GM19023 (cell line): ENCODE measurements at regions not wholly inside any gene's neighbourhood (a gene's known extent, or its start where the extent isn't known, plus 50 kb on each side); places are given as distances from the start of the nearest gene placed in this dataset.

ENCODE experiments used
- ATAC-seq: cut with Tn5 transposase; IDR thresholded peaks from one replicate; pipeline ENCODE4 v1.9.1; 2021; ENCODE audit warnings: mild to moderate bottlenecking, moderate library complexity; ENCODE audit not compliant: unreplicated experiment

GRCh38 chr6:138004430-138005287, 102.6 kb downstream of the PERP start:
- ATAC-seq = no peak

- ATAC-seq = no peak
Measured at GRCh38 chr6:138005846-138006245, 101.4 kb downstream of the PERP start.

DNA sequence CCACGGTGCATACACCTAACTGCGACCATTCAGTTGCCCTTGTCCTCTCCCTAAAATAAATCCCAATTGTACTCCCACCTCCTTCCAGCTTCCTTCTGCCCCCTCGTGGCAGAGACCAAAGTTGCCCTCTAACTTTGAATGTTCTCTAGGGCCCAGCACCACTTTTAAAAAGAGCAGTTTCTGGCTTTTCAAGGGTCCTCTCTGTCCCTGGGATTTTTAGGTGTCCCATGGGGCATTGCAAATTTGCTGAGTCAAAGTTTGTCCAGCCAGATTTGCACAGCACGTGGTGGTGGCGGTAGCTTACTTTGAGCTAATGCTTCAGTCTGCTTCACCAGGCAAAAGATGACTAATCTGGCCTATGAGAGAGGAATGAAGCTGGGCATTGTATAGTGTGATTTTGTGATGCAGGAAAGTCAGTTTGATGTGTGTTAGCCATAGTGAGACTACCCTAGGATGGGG, 100.2 kb downstream of the PERP start:
- ATAC-seq = no peak

- ATAC-seq = no peak
Measured at GRCh38 chr6:138008791-138009190, 98.4 kb downstream of the PERP start.

DNA sequence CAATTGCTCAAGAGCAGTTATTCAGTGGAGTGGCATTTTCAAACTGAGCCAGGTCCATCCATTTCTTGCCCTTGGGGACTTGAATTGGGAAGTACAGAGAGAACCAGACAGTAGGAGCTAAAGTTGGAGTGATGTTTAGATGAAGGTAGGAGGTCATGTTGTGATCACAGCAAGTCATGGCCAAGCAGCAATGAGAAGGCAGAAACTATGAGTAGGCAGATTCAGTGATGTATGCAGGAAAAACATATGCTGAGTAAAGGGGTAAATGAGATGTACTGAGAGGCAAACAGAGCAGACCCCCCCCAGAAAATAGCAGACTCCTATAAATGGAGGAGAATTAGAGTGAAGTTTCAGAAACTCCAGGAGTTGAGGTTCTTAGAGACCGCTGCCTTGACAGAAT, 95.8 kb downstream of the PERP start:
- no peak for ATAC-seq

GRCh38 chr6:138012682-138013081, 94.5 kb downstream of the PERP start:
- no peak for ATAC-seq

DNA sequence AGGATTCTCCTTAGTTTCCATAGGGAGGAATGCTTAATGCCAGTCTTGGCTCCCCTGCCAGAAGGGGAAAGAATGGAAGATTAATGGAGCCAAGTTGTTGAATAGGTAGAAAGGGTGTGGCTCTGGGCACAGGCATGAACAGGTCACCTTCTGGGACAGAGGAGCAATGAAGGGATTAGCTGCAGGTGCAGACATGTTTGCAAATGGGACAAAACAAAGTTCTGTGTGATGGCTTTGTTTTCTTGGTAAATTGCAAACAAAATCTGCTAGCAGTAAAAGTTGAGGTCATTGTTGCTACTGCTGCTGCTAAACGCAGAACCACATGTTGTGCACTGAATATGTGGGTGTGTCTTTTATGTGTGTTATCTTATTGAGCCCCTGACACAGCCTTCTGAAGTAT, 93.3 kb downstream of the PERP start:
- no peak for ATAC-seq

- ATAC-seq = no peak
Measured at GRCh38 chr6:138017166-138017757, 90.0 kb downstream of the PERP start.

DNA sequence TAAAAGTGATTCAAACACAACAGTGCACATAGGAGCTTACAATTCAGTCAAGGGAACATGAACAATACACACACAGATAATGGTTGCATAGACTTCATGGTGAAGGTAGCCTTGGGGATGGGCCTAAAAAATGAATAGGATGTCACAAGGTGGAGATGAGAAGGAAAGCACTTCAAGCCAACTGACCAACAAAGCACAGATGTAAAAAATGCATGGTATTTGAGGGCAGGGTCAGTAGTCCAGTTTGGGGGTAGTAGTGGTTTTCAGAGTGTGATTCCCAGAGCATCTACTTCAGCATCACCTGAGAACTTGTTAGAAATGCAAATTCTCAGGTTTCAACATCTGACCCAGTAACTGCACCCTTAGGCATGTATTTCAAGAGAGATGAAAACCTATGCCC, 88.9 kb downstream of the PERP start:
- ATAC-seq = no peak

DNA sequence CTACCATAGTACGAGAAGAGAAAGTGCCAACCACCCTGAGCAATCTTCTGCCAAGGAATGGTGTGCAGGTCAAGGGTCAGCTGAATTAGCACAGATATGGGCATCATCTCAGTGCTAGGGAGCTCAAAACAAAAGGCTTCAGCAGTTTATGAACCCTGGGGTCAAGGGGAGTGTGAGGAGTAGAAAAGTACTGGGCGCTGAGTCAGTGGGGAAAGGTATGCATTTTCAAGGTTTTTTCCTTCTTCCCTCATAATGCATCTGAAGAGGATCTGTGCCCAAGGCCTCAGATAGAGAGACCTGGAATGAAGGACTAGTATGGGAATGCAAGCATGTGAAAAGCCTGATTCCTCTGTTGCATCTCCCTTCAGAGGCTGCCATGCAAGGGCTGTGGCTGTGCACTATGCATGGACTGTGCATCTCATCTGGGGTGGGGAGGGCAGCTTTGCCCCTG, 81.7 kb downstream of the PERP start:
- ATAC-seq = no peak

DNA sequence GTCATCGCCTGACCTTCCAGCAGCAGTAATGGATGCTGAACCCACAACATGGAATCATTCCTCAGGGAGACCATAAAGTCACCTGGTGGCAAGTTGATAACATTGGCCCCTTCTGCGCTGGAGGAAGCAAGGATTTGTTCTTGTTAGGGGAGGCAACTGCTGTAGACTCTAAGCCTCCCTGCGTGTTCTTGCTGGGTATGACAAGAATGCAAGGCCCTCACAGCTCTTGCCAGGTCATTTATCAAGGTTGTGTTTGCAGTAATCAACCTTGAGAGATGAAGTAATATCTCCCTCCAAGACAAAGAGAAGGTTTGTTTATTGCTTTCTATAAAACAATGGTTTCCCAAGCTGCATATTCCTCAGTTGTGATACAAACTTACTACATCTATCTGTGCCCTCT, 80.9 kb downstream of the PERP start:
- no peak for ATAC-seq

DNA sequence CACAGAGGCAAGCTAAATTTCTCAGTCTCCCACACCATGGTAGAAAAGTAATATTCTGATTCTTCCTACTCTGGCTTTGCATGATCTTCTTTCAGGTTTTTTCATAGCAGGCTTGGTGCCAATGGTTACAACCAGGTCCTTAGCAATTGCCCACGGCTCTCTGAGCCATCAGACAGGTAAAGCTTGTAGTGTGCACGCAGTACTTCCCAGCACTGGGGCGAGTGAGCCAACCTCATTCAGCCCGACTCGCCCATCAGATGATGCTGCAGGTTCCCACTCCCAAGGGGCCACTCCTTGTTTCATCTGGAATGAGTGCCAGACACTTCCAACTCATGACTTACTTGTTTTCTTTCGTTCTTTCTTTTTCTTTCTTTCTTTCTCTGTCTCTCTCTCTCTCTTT, 78.3 kb downstream of the PERP start:
- ATAC-seq = no peak

DNA sequence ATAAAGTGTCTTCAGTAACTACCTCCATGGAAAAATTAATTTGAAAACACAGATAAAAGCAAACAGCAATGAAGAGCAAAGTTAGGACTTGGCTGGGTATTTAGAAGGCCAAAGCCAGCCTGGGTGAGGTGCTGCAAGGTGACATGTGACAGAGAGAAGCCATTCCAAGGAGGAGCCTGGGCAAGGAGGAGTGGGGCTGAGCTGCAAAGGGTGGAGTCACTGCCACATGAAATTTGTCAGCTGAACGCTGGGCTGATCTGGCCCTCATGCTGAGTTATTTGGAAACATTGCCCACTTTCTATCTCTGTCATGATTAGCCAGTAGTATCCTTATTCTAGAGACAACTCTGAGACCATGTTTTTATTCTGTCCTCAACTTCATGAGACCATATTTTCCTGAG, 76.3 kb downstream of the PERP start:
- ATAC-seq = no peak

GRCh38 chr6:138031417-138031816, 75.8 kb downstream of the PERP start:
- no peak for ATAC-seq

DNA sequence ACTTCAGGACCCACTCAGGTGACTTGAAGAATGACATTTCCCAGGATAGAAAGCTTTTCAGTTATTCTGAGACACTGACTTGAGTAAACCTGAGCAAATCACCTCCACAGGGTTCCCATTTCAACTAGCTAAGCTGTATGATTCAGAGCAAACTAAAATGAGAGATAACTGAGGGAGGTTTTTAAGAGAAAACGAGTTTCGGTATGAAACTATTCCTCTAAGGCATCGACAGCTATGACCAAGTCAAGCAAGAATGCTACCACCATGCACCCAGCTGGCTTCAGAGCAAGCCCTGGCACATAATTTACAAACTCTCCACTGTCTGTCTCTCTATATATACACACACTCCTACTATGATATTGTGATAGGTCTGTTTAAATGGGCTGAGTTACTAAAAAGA, 75.4 kb downstream of the PERP start:
- ATAC-seq = no peak

GRCh38 chr6:138032571-138032970, 74.6 kb downstream of the PERP start:
- ATAC-seq = no peak

DNA sequence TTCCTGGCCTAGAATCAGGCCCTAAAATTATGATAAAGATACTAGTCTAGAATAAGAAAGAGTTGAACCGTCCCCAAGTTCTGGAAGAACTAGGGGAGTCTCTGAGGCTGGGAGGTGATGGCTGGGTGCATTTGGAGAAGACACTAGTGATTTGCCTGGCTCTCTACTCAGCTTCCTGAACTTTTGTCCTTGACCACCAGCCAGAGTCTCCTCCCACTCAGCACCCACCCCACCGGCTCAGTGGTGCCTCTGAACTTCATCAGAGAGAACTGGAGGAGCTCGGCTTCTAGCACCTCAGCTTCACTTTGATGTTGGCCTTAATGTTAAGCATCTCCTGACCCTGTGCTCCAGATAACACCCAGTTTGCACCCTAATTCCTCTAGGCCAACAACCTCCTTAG, 73.0 kb downstream of the PERP start:
- ATAC-seq = no peak

DNA sequence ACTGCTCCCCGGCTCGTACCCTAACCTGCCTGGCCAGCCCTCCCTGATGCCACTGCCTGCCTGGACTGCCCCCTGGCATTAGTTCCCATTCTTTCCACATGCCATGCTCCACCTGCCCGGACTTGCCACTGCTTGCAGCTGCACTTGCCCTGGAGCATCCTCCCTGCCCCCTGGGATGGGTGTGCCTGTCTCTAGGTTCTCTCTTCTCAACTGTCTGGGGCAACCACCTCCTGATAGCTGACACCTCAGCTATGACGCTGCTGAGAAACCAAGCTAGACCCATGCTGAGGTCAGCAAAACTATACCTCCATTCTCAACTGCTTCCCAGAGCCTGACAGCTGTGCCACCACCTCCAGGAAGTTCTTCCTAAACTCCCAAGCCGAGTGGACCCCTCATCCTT, 72.1 kb downstream of the PERP start:
- ATAC-seq = no peak

DNA sequence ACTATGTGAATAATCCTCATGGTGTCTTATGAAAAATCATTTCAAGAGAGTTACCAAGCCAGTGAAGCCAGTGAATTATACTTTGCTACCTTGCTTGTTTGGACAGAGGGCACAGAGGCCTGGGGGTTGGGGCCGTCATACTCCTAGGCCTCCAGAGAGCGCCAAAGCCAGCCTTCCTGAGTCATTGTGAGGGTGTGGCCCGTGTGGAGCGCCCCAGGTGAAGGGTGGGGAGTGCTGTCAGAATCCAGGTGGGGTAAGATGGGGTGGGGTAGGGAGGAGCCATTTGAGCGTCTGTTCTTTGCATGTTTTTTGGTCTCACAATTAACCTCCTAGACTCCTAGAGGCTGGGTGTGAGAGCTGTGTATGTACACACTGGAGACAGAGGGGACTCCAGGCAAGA, 71.1 kb downstream of the PERP start:
- no peak for ATAC-seq

GRCh38 chr6:138037009-138037504, 70.2 kb downstream of the PERP start:
- no peak for ATAC-seq

DNA sequence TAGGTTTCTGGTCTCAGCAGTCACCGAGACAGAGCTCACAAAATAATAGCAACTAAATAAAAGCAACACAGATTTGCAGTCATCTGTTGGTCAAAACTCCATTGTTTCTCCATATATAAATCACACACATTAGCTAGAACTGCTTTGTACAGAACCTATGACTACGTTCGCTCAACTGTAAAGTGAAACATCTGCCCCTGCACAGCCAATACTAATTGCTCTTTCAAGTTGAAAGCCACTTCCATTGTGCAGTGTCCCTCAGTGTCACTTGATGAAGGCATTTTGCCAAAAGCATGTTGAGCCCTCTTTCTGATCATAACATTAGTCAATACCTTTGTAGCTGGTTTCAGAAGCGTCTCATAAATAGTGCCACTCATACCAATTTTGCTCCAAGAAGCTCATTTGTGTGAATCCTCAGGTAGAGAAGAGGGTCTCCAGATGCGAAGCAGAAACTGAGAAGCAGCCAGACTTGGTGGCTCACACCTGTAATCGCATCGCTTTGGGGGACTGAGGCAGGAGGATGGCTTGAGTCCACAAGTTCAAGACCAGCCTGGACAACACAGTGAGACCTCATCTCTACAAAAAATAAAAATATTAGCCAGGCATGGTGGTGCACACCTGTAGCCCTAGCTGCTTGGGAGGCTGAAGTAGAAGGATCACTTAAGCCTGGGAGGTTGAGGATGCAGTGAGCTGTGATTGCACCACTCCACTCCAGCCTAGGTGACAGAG, 68.9 kb downstream of the PERP start:
- no peak for ATAC-seq
